ENCODE measurements at regions not wholly inside any gene's neighbourhood (a gene's known extent, or its start where the extent isn't known, plus 50 kb on each side); places are given as distances from the start of the nearest gene placed in this dataset.

- no peak for FAIRE-seq
- no peak for DNase-seq (ENCODE audit: insufficient read length, low spot score)
- TF ChIP-seq POLR2A (IDR thresholded peaks at IDR 0.05; ENCODE audit: low read depth, low read length) (no peak), SPI1 (IDR thresholded peaks at IDR 0.05; ENCODE audit: low read depth, low read length) (no peak), POU2F2 (IDR thresholded peaks at IDR 0.05; ENCODE audit: low read depth, low read length) (no peak), PAX5 (IDR thresholded peaks at IDR 0.05; ENCODE audit: insufficient read depth, low read length, severe bottlenecking) (no peak), TAF1 (IDR thresholded peaks at IDR 0.05; ENCODE audit: low read depth, low read length) (no peak), POLR2AphosphoS5 (IDR thresholded peaks at IDR 0.05; ENCODE audit: low read depth, low read length) (no peak)
Measured at GRCh38 chr6:150725795-150726194, 126.1 kb downstream of the PLEKHG1 start.

DNA sequence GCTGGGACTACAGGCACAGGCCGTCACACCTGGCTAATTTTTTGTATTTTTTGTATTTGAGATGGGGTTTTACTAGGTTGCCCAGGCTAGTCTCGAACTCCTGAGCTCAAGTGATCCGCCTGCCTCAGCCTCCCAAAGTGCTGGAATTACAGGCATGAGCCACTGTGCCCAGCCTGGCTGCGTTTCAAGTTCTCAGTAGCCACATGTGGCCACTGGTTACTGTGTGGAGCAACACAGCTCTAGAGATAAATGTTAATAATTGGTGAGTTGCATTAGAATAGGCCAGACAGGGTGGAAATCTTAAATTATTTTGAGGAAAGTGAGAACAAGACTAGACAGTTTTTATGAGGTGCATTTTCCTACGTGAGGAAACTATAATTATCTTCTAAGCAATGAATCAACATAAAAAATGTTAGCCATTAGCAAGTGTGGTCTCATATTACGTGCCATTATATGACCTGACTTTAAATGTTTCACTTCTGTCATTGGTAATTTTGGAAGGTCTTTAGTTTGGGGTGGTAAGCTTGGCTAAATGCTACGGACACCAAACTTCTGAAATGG, 129.6 kb downstream of the PLEKHG1 start:
- DNase-seq (ENCODE audit: insufficient read length, low spot score) (no peak), FAIRE-seq (no peak)
- TF ChIP-seq PAX5 (IDR thresholded peaks at IDR 0.05; ENCODE audit: insufficient read depth, low read length, severe bottlenecking), result no peak
- TF ChIP-seq POU2F2 (IDR thresholded peaks at IDR 0.05; ENCODE audit: low read depth, low read length), result no peak
- TF ChIP-seq POLR2A (IDR thresholded peaks at IDR 0.05; ENCODE audit: low read depth, low read length), result no peak
- no peak for TF ChIP-seq TAF1 (IDR thresholded peaks at IDR 0.05; ENCODE audit: low read depth, low read length)
- TF ChIP-seq POLR2AphosphoS5 (IDR thresholded peaks at IDR 0.05; ENCODE audit: low read depth, low read length), result no peak
- TF ChIP-seq SPI1 (IDR thresholded peaks at IDR 0.05; ENCODE audit: low read depth, low read length), result no peak

DNA sequence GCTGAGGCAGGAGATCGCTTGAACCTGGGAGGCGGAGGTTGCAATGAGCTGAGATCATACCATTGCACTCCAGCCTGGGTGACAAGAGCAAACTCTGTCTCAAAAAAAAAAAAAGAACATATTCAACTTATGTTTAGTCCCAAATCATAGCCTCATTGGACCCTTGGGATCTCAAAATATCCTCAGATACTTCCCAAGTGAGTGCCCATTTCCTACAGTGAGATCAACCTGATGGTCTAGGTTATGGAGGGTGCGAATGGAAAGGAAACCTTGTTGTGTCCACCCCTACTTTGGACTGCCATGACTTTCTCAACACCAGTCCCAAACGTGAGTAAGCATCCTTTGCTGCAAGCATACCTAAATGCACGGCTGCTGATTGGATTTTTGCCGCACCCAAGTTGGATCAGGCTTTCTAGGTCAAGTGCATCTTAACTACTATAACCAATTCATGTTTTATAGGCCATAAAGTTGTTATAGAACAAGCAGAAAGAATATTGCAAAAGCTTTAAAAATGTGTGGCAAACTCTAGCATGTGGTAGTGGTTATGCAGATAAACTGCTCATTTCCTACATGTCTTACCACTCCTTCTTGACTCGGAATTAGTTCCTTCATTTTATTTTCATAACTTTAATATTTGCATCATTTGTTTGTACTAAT, 131.2 kb downstream of the PLEKHG1 start:
- no peak for TF ChIP-seq TAF1 (IDR thresholded peaks at IDR 0.05; ENCODE audit: low read depth, low read length)
- no peak for TF ChIP-seq POLR2AphosphoS5 (IDR thresholded peaks at IDR 0.05; ENCODE audit: low read depth, low read length)
- no peak for TF ChIP-seq PAX5 (IDR thresholded peaks at IDR 0.05; ENCODE audit: insufficient read depth, low read length, severe bottlenecking)
- TF ChIP-seq POU2F2 (IDR thresholded peaks at IDR 0.05; ENCODE audit: low read depth, low read length), result no peak
- no peak for TF ChIP-seq SPI1 (IDR thresholded peaks at IDR 0.05; ENCODE audit: low read depth, low read length)
- TF ChIP-seq POLR2A (IDR thresholded peaks at IDR 0.05; ENCODE audit: low read depth, low read length), result no peak
- FAIRE-seq (no peak), DNase-seq (ENCODE audit: insufficient read length, low spot score) (no peak)

DNA sequence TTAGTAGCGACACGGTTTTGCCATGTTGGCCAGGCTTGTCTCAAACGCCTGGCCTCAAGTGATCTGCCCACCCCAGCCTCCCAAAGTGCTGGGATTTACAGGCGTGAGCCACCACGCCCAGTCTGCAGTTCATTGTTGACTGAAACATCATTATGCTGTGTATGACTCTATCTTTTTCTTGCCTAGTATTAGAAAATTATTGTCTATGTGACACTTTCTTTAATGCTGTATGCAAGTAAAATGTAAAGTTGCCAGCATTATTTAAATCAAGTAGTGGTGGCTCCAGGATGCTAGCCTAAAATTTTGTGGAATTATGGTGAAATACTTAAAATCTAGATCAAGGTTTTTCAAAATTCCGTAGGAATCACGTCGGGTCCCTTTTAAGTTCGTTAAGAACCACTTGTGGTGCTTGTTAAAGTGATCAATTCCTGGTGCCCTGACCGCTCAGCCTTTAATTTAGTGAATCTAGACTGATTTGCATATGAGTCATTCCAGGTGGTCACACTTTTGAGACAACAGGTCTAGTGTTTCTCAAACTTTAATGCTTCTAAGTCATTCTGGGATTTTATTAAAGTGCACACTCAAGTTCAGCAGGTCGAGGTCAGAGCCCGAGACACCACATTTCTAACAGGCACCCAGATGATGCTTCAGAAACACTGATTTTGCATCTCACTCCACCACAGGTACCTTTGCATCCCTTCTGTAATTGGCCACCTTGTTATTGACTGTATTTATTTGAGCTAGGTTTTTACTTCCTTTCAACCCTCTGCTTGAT, 132.6 kb upstream of the MTHFD1L start:
- TF ChIP-seq SPI1 (IDR thresholded peaks at IDR 0.05; ENCODE audit: low read depth, low read length) (no peak), POU2F2 (IDR thresholded peaks at IDR 0.05; ENCODE audit: low read depth, low read length) (peak; percentile 85; the same call in 1 of the 2 replicates), POLR2A (IDR thresholded peaks at IDR 0.05; ENCODE audit: low read depth, low read length) (no peak)
- FAIRE-seq, result no peak
- no peak for DNase-seq (ENCODE audit: insufficient read length, low spot score)

DNA sequence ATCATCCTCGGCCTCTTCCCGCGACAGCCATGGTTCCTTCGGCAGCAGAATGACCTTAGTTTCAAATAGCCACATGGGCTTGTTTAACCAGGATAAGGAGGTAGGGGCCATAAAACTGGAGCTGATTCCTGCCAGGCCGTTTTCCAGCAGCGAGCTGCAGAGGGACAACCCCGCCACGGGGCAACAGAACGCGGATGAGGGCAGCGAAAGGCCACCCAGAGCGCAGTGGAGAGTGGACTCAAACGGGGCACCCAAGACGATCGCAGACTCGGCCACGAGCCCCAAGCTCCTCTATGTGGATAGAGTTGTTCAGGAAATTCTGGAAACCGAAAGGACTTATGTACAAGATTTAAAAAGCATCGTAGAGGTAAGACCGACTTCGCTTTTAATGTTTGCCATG, 131.8 kb upstream of the MTHFD1L start:
- TF ChIP-seq SPI1 (IDR thresholded peaks at IDR 0.05; ENCODE audit: low read depth, low read length) (no peak), PAX5 (IDR thresholded peaks at IDR 0.05; ENCODE audit: insufficient read depth, low read length, severe bottlenecking) (no peak), POLR2AphosphoS5 (IDR thresholded peaks at IDR 0.05; ENCODE audit: low read depth, low read length) (no peak), POU2F2 (IDR thresholded peaks at IDR 0.05; ENCODE audit: low read depth, low read length) (no peak), TAF1 (IDR thresholded peaks at IDR 0.05; ENCODE audit: low read depth, low read length) (no peak), POLR2A (IDR thresholded peaks at IDR 0.05; ENCODE audit: low read depth, low read length) (no peak)
- FAIRE-seq, result no peak
- no peak for DNase-seq (ENCODE audit: insufficient read length, low spot score)

GRCh38 chr6:150734235-150734634, 131.3 kb upstream of the MTHFD1L start:
- FAIRE-seq (no peak), DNase-seq (ENCODE audit: insufficient read length, low spot score) (no peak)
- TF ChIP-seq POLR2AphosphoS5 (IDR thresholded peaks at IDR 0.05; ENCODE audit: low read depth, low read length) (no peak), POU2F2 (IDR thresholded peaks at IDR 0.05; ENCODE audit: low read depth, low read length) (no peak), SPI1 (IDR thresholded peaks at IDR 0.05; ENCODE audit: low read depth, low read length) (no peak), POLR2A (IDR thresholded peaks at IDR 0.05; ENCODE audit: low read depth, low read length) (no peak), TAF1 (IDR thresholded peaks at IDR 0.05; ENCODE audit: low read depth, low read length) (no peak), PAX5 (IDR thresholded peaks at IDR 0.05; ENCODE audit: insufficient read depth, low read length, severe bottlenecking) (no peak)

GRCh38 chr6:150735341-150735851, 130.1 kb upstream of the MTHFD1L start:
- TF ChIP-seq TAF1 (IDR thresholded peaks at IDR 0.05; ENCODE audit: low read depth, low read length), result no peak
- no peak for TF ChIP-seq POLR2AphosphoS5 (IDR thresholded peaks at IDR 0.05; ENCODE audit: low read depth, low read length)
- TF ChIP-seq PAX5 (IDR thresholded peaks at IDR 0.05; ENCODE audit: insufficient read depth, low read length, severe bottlenecking), result no peak
- no peak for DNase-seq (ENCODE audit: insufficient read length, low spot score)

DNA sequence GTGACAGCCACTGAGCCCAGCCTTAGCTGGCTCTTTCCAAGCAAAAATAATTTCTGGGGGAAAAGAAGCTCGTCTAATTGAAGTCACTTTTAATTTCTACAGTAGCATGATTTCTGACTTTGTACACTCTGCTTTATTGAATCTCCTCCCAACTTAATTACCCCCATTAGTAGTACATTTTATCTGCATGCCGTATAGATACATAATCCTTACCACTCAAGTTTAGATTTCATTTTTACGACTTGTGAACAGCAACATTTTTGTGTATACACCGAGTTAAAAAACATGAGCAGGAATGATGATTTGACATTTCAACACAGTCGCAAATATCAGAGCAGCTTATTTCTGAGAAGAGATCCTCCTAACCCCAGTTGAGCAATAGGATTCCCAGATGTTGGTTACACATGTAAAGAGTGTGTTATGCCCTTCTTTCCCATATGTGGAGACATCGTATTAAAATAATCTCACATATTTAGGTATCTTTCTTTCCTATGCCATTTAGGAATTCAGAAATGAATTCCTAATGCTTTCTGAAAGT, 127.3 kb upstream of the MTHFD1L start:
- no peak for TF ChIP-seq POLR2AphosphoS5 (IDR thresholded peaks at IDR 0.05; ENCODE audit: low read depth, low read length)
- no peak for TF ChIP-seq PAX5 (IDR thresholded peaks at IDR 0.05; ENCODE audit: insufficient read depth, low read length, severe bottlenecking)
- TF ChIP-seq POLR2A (IDR thresholded peaks at IDR 0.05; ENCODE audit: low read depth, low read length), result no peak
- no peak for DNase-seq (ENCODE audit: insufficient read length, low spot score)
- FAIRE-seq, result no peak

More at GRCh38 chr6:150735341-150735851, 130.1 kb upstream of the MTHFD1L start:
- FAIRE-seq, result no peak

DNA sequence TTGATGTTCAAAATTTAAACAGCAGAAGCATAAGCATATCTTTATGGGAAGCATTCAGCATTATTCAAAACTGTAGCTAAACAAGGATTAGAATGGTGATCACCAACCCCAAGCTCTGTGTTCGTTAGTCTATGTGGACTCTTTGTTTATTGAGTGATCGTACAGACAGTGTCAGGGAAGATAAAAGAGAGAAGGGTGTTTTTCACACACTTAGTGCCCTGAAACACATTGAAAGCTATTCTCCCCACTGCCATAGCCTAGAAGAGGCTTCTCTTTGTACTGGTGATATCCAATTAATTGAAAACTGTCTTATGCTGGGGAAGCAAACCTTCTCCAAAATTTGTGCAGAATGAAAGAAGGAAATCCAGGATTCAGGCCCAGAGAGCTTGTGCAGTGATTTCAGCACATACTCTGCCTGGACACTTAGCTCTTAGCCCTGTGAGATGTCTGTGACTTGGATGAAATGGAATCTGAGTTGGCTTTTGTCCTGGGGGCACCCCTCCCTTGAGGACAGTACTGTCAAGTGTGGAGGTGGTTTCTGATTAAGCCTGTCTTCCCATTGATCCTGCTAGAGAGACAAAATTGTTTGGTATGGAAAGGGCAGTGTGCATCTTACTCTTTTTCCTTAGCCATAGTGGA, 125.7 kb upstream of the MTHFD1L start:
- DNase-seq (ENCODE audit: insufficient read length, low spot score) (no peak), FAIRE-seq (no peak)
- TF ChIP-seq SPI1 (IDR thresholded peaks at IDR 0.05; ENCODE audit: low read depth, low read length), result no peak
- no peak for TF ChIP-seq POU2F2 (IDR thresholded peaks at IDR 0.05; ENCODE audit: low read depth, low read length)
- no peak for TF ChIP-seq POLR2AphosphoS5 (IDR thresholded peaks at IDR 0.05; ENCODE audit: low read depth, low read length)
- no peak for TF ChIP-seq POLR2A (IDR thresholded peaks at IDR 0.05; ENCODE audit: low read depth, low read length)
- TF ChIP-seq TAF1 (IDR thresholded peaks at IDR 0.05; ENCODE audit: low read depth, low read length), result no peak

Data from GM12891 (cell line).